Caco-2 (cell line): ENCODE measurements at regions not wholly inside any gene's neighbourhood (a gene's known extent, or its start where the extent isn't known, plus 50 kb on each side); places are given as distances from the start of the nearest gene placed in this dataset.

Experiments
- BruUV-seq: library from RNA; stranded (reverse); fragments of 400-500 nt; replicated peaks from 2 replicates; lab custom pipeline; 2021; lab: Mats Ljungman, UMichigan
- CTCF ChIA-PET: fragments of 300-600 bp; sonication (Branson Sonifier 250); formaldehyde crosslinking; loops from one replicate; lab custom pipeline; 2022; ENCODE audit warnings: antibody characterized with exemption; lab: Charles Lee
- POLR2A ChIA-PET: fragments of 300-600 bp; sonication (Branson Sonifier 250); formaldehyde crosslinking; loops from one replicate; lab custom pipeline; 2022; ENCODE audit warnings: antibody characterized with exemption; lab: Charles Lee
- DNase-seq, 2 experiments: peaks; one replicate each; pipeline versions ENCODE4 v3.0.0 to v3.0.0-alpha.2; 2020 to 2022
- H3K27me3 ChIP-seq: replicated peaks from 2 replicates; pipeline ENCODE4 v1.6.0; 2011; ENCODE audit warnings: low read length; ENCODE audit not compliant: control insufficient read depth, insufficient read depth
- H3K36me3 ChIP-seq: 2 replicates; pipeline ENCODE4 v1.5.1; 2011; ENCODE audit warnings: low read length; ENCODE audit not compliant: control insufficient read depth, insufficient read depth
- H3K4me1 ChIP-seq: fragments of 250-450 bp; sonication (Bioruptor Pico); 2 replicates; pipeline ENCODE4 v1.5.1; 2020; ENCODE audit warnings: mild to moderate bottlenecking
- H3K4me3 ChIP-seq: 2 replicates; pipeline ENCODE4 v1.5.1; 2011; ENCODE audit warnings: low read depth, mild to moderate bottlenecking, control low read depth, low read length
- H3K9me3 ChIP-seq: fragments of 250-450 bp; sonication (Bioruptor Pico); 2 replicates; pipeline ENCODE4 v1.5.1; 2020; ENCODE audit warnings: mild to moderate bottlenecking, moderate library complexity
- H3K27ac Mint-ChIP-seq: one replicate; pipeline ENCODE4 v1.8.0; 2022; ENCODE audit warnings: mixed read lengths; ENCODE audit not compliant: unreplicated experiment
- H3K27me3 Mint-ChIP-seq: one replicate; pipeline ENCODE4 v1.8.0; 2022; ENCODE audit warnings: mixed read lengths; ENCODE audit not compliant: insufficient read depth, unreplicated experiment
- H3K36me3 Mint-ChIP-seq: one replicate; pipeline ENCODE4 v1.8.0; 2022; ENCODE audit warnings: mild to moderate bottlenecking, mixed read lengths; ENCODE audit not compliant: insufficient read depth, unreplicated experiment
- H3K4me1 Mint-ChIP-seq: one replicate; pipeline ENCODE4 v1.8.0; 2022; ENCODE audit warnings: low read depth, mixed read lengths; ENCODE audit not compliant: unreplicated experiment
- H3K4me3 Mint-ChIP-seq: one replicate; pipeline ENCODE4 v1.8.0; 2022; ENCODE audit warnings: mild to moderate bottlenecking, moderate library complexity, mixed read lengths; ENCODE audit not compliant: unreplicated experiment
- H3K9me3 Mint-ChIP-seq: one replicate; pipeline ENCODE4 v1.8.0; 2022; ENCODE audit warnings: mixed read lengths; ENCODE audit not compliant: unreplicated experiment
- intact Hi-C: fragments of 100-400 bp; cut with micrococcal nuclease; formaldehyde crosslinking; loops from one replicate; pipeline ENCODE4 v1.10.0; 2022; ENCODE audit not compliant: unreplicated experiment
- TF ChIP-seq, protein P1 (sequence below), 2 experiments: fragments of 200-600 bp in 1 of 2; IDR thresholded peaks; 1 replicate in 1 of 2; 2 replicates in 1 of 2; pipeline versions ENCODE4 v1.5.1 to v1.8.0; 2011 to 2022; ENCODE audit warnings: antibody characterized with exemption in 1 of 2, control low read depth in 1 of 2, inconsistent platforms in 1 of 2, low read depth in 1 of 2, low read length in 1 of 2, mild to moderate bottlenecking in 1 of 2, moderate library complexity in 1 of 2; ENCODE audit not compliant: insufficient read depth in 1 of 2, severe bottlenecking in 1 of 2, unreplicated experiment in 1 of 2

DNA sequence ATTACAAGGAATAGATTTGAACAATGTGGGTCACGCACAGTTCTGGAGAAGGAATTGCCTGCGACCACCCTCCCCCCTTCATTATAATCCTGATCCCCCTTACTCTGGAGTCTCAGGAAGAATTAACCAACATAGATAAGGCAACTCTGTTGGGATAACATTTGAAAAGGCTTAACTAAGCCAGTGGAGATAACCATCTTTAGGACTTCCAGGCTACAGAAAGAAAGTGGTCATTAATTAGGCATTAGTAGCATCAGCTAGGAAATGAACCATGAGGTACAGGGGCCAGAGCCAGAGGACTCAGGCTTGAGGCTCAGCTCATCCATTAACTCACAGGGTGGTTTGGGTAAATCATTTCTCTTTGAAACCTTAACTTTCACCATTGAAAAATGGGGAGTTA is 720.0 kb upstream of the API5 start:
- TF ChIP-seq, protein P1, sequence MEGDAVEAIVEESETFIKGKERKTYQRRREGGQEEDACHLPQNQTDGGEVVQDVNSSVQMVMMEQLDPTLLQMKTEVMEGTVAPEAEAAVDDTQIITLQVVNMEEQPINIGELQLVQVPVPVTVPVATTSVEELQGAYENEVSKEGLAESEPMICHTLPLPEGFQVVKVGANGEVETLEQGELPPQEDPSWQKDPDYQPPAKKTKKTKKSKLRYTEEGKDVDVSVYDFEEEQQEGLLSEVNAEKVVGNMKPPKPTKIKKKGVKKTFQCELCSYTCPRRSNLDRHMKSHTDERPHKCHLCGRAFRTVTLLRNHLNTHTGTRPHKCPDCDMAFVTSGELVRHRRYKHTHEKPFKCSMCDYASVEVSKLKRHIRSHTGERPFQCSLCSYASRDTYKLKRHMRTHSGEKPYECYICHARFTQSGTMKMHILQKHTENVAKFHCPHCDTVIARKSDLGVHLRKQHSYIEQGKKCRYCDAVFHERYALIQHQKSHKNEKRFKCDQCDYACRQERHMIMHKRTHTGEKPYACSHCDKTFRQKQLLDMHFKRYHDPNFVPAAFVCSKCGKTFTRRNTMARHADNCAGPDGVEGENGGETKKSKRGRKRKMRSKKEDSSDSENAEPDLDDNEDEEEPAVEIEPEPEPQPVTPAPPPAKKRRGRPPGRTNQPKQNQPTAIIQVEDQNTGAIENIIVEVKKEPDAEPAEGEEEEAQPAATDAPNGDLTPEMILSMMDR (IDR thresholded peaks at IDR 0.05; ENCODE audit: insufficient read depth in 1 of 2, low read depth in 1 of 2, low read length in 1 of 2, severe bottlenecking in 1 of 2, unreplicated experiment in 1 of 2): no peak
- H3K9me3 Mint-ChIP-seq: no peaks in the 10 kb centered on the region
- CTCF ChIA-PET: no interaction called here
- no peaks in the 10 kb centered on the region for H3K27me3 ChIP-seq
- no peak overlapping the region for H3K27ac Mint-ChIP-seq
- no peaks in the 10 kb centered on the region for H3K4me1 Mint-ChIP-seq
- no peak overlapping the region for H3K4me3 ChIP-seq
- no peaks in the 10 kb centered on the region for H3K9me3 ChIP-seq
- H3K36me3 ChIP-seq: no peaks in the 10 kb centered on the region
- H3K4me1 ChIP-seq: no peaks in the 10 kb centered on the region
- no peak for DNase-seq
- H3K27me3 Mint-ChIP-seq: peaks cover 5% of the 10 kb centered on the region
- POLR2A ChIA-PET: no interaction called here
- H3K4me3 Mint-ChIP-seq: no peak overlapping the region
- no peaks in the 10 kb centered on the region for H3K36me3 Mint-ChIP-seq
- intact Hi-C loops: no loop called here
- no TSS peak for BruUV-seq

DNA sequence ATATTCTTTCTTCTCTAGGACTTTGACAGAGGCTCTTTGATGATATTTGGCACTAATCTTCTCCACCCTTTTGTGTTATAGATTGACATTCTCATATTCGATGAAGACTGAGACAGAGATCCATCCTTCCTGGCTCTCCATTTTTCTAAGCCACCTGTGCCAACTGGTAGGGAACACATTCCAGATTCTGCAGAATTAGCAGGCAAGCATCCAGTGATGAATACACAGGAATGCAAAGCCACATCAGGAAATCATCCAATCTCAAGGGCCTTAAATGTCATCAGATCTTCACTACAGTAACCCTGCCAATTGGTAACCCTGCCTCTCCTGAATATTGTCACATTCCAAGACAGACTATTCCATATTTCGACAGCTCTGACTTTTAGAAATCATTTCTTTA is 718.4 kb upstream of the API5 start:
- Mint-ChIP-seq H3K4me1 (no peaks in the 10 kb centered on the region), H3K4me3 (no peak overlapping the region), H3K36me3 (no peaks in the 10 kb centered on the region), H3K27me3 (peaks cover 3% of the 10 kb centered on the region), H3K9me3 (no peaks in the 10 kb centered on the region), H3K27ac (no peak overlapping the region)
- intact Hi-C loops: no loop called here
- Histone ChIP-seq H3K27me3 (no peaks in the 10 kb centered on the region), H3K36me3 (no peaks in the 10 kb centered on the region), H3K4me1 (no peaks in the 10 kb centered on the region), H3K4me3 (no peak overlapping the region), H3K9me3 (no peaks in the 10 kb centered on the region)
- DNase-seq: no peak
- CTCF ChIA-PET: no interaction called here
- TF ChIP-seq, protein P1 (IDR thresholded peaks at IDR 0.05; ENCODE audit: insufficient read depth in 1 of 2, low read depth in 1 of 2, low read length in 1 of 2, severe bottlenecking in 1 of 2, unreplicated experiment in 1 of 2): no peak
- POLR2A ChIA-PET: no interaction called here
- no TSS peak for BruUV-seq

DNA sequence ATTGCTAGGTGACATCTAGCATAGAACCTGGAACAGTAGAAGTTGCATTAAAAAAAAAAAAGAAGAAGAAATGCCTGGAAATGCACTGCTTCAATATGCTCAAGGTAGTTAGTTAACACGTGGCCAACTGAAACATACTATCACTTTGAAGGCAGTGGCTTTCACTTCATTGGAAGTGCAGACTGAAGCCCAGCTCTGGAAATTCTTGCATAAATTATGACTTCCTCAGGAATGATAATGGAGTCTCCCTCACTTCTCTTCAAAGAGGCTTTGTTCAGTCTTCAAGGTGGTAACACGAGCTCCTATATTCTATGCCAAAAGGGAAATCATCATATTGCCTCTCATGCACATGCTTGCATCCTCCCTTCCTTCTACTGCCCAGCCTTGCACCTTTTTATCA is 715.9 kb upstream of the API5 start:
- Histone ChIP-seq H3K9me3 (no peaks in the 10 kb centered on the region), H3K36me3 (no peaks in the 10 kb centered on the region), H3K4me1 (no peaks in the 10 kb centered on the region), H3K4me3 (no peak overlapping the region), H3K27me3 (no peaks in the 10 kb centered on the region)
- BruUV-seq: no TSS peak
- TF ChIP-seq, protein P1 (IDR thresholded peaks at IDR 0.05; ENCODE audit: insufficient read depth in 1 of 2, low read depth in 1 of 2, low read length in 1 of 2, severe bottlenecking in 1 of 2, unreplicated experiment in 1 of 2): no peak
- H3K27me3 Mint-ChIP-seq: peaks cover 3% of the 10 kb centered on the region
- ChIA-PET POLR2A (no interaction called here), CTCF (no interaction called here)
- intact Hi-C loops: no loop called here
- H3K36me3 Mint-ChIP-seq: no peaks in the 10 kb centered on the region
- DNase-seq: no peak
- no peaks in the 10 kb centered on the region for H3K9me3 Mint-ChIP-seq
- H3K4me3 Mint-ChIP-seq: no peak overlapping the region
- no peak overlapping the region for H3K27ac Mint-ChIP-seq
- no peaks in the 10 kb centered on the region for H3K4me1 Mint-ChIP-seq
